ENCODE measurements at regions not wholly inside any gene's neighbourhood (a gene's known extent, or its start where the extent isn't known, plus 50 kb on each side); places are given as distances from the start of the nearest gene placed in this dataset.

DNA sequence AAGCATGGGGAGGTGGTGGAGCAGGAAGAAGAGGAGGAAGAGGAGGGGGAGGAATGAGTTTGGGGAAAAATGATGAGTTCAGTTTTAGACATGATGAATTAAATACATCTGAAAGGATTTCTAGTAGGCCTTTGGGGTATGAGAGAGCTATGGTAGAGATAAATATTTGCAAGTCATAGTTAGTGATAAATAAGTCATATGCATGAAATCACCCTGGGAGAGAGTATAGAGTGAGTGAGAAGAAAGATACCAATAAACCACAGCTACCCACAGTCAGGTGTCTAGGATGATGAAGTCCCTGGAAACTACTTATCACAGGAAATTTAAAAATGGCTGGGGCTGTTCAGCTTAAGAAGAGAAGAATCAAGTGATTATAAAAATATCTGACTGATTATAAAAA is 240.5 kb downstream of the RDH14 start:
- in situ Hi-C loops (cut with MboI; ENCODE audit: low pct_unique_long_range_greater_than_20kb in 2 of 9, low sequenced_read_pairs in 9 of 9, unreplicated experiment in 9 of 9), result no loop called here
- Histone ChIP-seq H3K27ac (no peak overlapping the region), H3K4me3 (no peak overlapping the region), H3K4me1 (replicated peaks in 1 of 2) (no peaks in the 10 kb centered on the region)
- ATAC-seq (replicated peaks in 6 of 8), result no peak

DNA sequence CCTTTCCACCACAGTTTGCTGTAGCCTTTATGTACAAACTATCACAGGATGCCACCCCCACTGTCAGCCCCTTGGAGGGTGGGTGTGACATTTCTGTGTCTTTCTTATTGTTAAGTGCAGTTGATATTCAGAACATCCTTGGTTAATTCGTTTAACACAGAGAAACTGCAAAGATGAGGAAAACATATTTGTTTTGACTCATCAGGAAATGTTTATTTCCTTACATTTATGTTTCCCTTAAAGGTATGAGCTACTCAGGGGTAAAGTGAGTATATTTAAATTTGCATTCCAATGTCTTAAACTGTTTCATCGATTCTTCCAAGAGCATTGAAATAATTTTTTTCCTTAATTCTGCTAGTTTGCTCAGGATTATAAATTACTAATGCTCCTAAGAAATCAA is 243.4 kb downstream of the RDH14 start:
- Histone ChIP-seq H3K27ac (no peak overlapping the region), H3K4me1 (replicated peaks in 1 of 2) (no peaks in the 10 kb centered on the region), H3K4me3 (no peak overlapping the region)
- 0 to 67% (median 43%) methylated on average over 1 to 2 of the region's 2 CpGs; no CpG with 5 or more reads in 2 of the 10 experiments for WGBS, 10 experiments
- in situ Hi-C loops (cut with MboI; ENCODE audit: low pct_unique_long_range_greater_than_20kb in 2 of 9, low sequenced_read_pairs in 9 of 9, unreplicated experiment in 9 of 9), result no loop called here
- no peak for ATAC-seq (replicated peaks in 6 of 8)

DNA sequence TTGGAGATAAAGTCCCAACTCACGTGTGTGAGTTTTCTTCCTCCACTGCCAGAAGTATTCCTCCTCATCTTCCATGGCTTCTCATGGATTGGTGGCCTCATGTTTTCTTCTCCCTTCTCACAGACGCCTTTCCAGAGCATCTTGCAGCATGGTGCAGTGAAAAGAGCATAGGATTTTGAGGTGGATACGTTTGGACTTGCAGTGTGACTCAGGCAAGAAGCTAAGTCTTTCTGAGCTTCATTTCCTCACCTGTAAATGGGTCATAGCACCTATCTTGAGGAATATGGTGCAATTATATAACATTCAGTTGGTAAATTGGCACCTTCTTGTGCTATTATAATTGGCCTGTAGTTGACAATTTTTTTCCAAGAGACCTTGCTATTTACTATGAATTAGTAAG is 247.6 kb downstream of the RDH14 start:
- WGBS, 10 experiments, result 25 to 75% (median 48%) methylated on average over 1 to 3 of the region's 3 CpGs; no CpG with 5 or more reads in 1 of the 10 experiments
- in situ Hi-C loops (cut with MboI; ENCODE audit: low pct_unique_long_range_greater_than_20kb in 2 of 9, low sequenced_read_pairs in 9 of 9, unreplicated experiment in 9 of 9), result no loop called here
- no peak for ATAC-seq (replicated peaks in 6 of 8)
- Histone ChIP-seq H3K4me3 (no peak overlapping the region), H3K27ac (no peak overlapping the region), H3K4me1 (replicated peaks in 1 of 2) (no peaks in the 10 kb centered on the region)

DNA sequence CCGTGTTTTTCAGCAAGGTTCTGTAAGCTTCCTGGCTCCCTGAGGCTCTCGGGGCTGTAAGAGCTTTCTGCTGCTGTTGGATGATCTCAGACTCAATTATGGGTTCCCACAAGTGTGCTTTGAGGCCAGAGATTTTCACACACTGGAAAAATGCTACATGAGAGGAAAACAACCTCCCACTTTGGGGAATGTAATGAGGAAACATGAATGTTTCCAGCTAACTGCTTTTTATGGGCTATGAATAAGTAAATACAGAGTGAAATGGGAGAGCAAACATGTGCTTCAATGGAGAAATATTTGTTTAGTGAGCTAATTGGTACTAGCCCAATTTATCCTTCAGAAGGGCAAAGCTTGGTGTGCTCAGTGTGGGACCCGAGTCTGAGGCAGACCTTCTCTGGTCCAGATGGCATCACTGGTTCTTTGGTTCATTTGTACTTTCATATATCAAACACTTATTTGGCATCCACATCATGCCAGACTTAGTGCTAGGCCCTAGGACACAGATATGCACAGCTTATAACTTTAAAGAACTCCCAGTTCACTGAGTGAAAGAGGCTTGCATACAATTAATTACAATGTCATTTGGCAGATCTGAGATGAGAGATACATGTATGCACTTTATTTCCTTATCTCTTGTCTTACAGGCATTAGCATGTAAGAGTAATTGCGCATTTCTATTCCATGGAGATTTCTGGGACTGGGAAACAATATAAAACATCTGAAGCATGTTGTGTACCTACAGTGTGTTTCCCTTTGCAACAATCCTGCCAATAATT is 248.8 kb downstream of the RDH14 start:
- no peaks in the 10 kb centered on the region for H3K4me1 ChIP-seq (replicated peaks in 1 of 2)
- no peak overlapping the region for H3K4me3 ChIP-seq
- no peak overlapping the region for H3K27ac ChIP-seq
- 14 to 71% (median 62%) methylated on average over 1 to 4 of the region's 4 CpGs for WGBS, 10 experiments
- in situ Hi-C loops (cut with MboI; ENCODE audit: low pct_unique_long_range_greater_than_20kb in 2 of 9, low sequenced_read_pairs in 9 of 9, unreplicated experiment in 9 of 9), result no loop called here
- peak in 5 of 8 experiments; percentile 40 to 93 (median 91) for ATAC-seq (replicated peaks in 6 of 8)

DNA sequence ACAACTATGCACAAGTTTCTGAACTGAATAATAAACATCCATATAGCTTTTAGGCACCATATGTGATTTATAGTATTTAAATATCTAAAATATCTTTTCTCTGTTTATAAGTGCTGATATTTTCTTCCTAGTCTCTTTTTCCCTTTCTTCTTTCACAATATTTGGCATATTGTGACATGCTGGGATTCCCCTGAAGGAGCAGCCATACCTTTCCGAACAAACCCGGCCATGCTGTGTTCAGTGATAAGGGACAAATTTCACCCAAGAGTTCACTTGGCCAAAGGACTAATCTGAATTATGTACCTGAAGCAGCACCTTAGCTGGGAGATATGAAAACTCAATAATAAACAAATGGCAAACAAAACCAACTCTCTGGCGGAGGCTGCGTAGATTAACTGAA is 250.8 kb downstream of the RDH14 start:
- no peak overlapping the region for H3K4me3 ChIP-seq
- no peak for ATAC-seq (replicated peaks in 6 of 8)
- WGBS, 10 experiments, result 83 to 100% (median 96%) methylated on average over 2 to 4 of the region's 4 CpGs; no CpG with 5 or more reads in 2 of the 10 experiments
- in situ Hi-C loops (cut with MboI; ENCODE audit: low pct_unique_long_range_greater_than_20kb in 2 of 9, low sequenced_read_pairs in 9 of 9, unreplicated experiment in 9 of 9), result no loop called here
- no peaks in the 10 kb centered on the region for H3K4me1 ChIP-seq (replicated peaks in 1 of 2)
- H3K27ac ChIP-seq, result no peak overlapping the region

DNA sequence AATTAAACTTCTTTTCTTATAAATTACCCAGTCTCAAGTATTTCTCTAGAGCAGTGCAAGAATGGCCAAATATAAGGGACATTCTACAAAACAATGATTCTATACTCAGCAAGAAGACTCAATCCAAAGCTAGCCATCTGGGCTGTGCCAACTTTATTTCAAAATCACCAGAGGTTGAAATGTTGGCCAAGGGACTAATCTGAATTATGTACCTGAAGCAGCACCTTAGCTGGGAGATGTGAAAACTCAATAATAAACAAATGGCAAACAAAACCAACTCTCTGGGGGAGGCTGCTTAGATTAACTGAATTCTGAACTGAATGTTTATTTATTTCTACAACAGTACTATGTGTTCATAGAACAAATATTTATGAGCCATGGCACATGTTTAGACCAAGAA is 251.3 kb downstream of the RDH14 start:
- Histone ChIP-seq H3K4me1 (replicated peaks in 1 of 2) (no peaks in the 10 kb centered on the region), H3K4me3 (no peak overlapping the region), H3K27ac (no peak overlapping the region)
- in situ Hi-C loops (cut with MboI; ENCODE audit: low pct_unique_long_range_greater_than_20kb in 2 of 9, low sequenced_read_pairs in 9 of 9, unreplicated experiment in 9 of 9), result no loop called here
- no peak for ATAC-seq (replicated peaks in 6 of 8)

DNA sequence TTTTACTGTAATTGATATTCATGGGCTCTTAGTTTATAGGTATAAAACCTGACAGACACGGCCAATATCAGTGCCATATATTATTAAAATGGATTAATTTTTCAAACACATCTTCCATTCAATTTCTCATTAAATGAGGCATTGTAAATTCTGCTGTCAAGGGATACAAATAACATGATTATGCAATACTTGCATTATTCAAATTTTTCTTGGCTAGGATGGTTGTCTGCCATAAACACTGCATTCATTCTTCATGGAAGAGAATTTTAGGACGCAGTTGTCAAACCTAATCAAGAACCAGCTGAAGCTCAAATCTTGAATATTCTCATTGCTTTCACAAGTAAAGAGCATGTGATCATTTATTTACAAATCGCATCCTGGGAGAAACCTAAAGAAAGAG is 255.6 kb downstream of the RDH14 start:
- Histone ChIP-seq H3K27ac (no peak overlapping the region), H3K4me3 (no peak overlapping the region), H3K4me1 (replicated peaks in 1 of 2) (peaks cover 0 to 5% of the 10 kb centered on the region in 2 donors)
- ATAC-seq (replicated peaks in 6 of 8), result peak in 2 of 8 experiments; percentile 32 to 70
- WGBS, 10 experiments, result 27 to 100% (median 80%) methylated on average over 2 to 3 of the region's 3 CpGs
- in situ Hi-C loops (cut with MboI; ENCODE audit: low pct_unique_long_range_greater_than_20kb in 2 of 9, low sequenced_read_pairs in 9 of 9, unreplicated experiment in 9 of 9), result no loop called here

DNA sequence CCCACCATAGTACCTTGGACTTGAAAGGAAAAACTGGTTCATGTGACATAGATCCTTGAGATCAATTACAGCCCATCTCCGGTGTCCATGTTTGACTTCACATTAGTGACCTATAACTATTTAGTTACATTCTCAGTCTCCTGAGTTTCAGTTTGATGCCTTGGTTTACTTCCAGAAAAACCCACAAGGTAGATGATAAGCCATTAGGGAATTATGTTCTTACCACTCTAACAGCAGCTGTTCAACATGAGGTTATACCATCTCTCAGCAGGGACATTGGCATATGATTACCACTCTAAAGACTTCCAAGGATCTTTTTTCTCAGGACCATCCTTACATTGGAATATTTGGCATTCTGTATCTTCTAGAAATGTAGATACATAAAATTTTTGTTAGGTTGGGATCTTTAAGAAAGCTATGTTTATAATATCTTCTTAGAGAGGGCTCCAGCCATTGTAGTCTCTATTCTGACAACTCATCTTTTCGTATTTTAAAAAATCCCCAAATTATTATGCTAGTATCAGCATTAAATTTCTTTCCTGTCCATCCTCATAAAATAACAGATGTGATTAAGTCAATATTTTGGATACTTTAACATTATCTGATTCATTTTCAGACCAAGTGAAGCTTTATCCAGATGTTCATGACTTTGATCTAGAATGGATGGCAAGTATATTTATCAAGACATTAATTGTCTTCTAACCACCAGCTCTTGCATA is 258.9 kb downstream of the RDH14 start:
- in situ Hi-C loops (cut with MboI; ENCODE audit: low pct_unique_long_range_greater_than_20kb in 2 of 9, low sequenced_read_pairs in 9 of 9, unreplicated experiment in 9 of 9), result no loop called here
- H3K27ac ChIP-seq, result no peak overlapping the region
- ATAC-seq (replicated peaks in 6 of 8), result no peak
- WGBS, 10 experiments, result 85 to 100% (median 100%) methylated on average over 1 to 2 of the region's 2 CpGs; no CpG with 5 or more reads in 1 of the 10 experiments
- H3K4me1 ChIP-seq (replicated peaks in 1 of 2), result peaks cover 0 to 11% of the 10 kb centered on the region in 2 donors
- no peak overlapping the region for H3K4me3 ChIP-seq

DNA sequence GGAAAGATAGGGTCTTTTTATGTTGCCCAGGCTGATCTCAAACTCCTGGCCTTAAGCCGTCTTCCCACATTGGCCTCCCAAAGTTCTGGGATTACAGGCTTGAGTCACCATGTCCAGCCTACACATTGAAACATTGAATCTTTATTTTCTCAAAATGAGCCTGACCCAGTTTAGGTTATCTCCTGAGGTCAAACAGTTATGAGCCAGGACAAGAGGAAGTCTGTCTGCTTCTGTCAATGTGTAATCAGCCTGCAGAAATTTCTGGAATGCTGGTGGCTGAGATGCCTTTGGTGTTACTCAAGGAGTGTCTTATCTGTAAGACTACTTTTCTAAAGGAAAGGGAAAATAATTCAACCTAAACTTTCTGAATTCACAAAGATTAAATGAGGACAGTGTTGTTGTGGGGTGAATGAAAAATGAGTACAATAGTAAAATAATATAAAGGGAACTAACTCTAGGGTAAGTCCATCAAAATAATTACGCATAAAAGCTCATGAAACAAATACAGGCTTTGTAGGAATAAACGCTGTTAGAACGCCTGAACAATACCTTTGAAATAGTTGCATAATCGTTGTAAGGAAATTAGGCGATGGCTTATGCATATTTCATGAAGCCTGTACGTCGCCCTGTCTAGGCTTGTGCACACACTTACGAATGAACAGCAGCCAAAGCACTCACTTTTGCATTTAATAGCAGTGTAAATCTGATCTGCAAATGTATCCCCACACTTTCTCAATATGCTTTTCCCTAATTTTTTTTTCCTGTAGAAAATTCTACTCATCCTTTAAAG is 260.8 kb downstream of the RDH14 start:
- H3K27ac ChIP-seq, result no peak overlapping the region
- in situ Hi-C loops (cut with MboI; ENCODE audit: low pct_unique_long_range_greater_than_20kb in 2 of 9, low sequenced_read_pairs in 9 of 9, unreplicated experiment in 9 of 9), result no loop called here
- peaks cover 0 to 11% of the 10 kb centered on the region in 2 donors for H3K4me1 ChIP-seq (replicated peaks in 1 of 2)
- no peak overlapping the region for H3K4me3 ChIP-seq
- peak; percentile 64 to 82 (median 74) for ATAC-seq (replicated peaks in 6 of 8)
- 6 to 56% (median 29%) methylated on average over 1 to 9 of the region's 9 CpGs for WGBS, 10 experiments

DNA sequence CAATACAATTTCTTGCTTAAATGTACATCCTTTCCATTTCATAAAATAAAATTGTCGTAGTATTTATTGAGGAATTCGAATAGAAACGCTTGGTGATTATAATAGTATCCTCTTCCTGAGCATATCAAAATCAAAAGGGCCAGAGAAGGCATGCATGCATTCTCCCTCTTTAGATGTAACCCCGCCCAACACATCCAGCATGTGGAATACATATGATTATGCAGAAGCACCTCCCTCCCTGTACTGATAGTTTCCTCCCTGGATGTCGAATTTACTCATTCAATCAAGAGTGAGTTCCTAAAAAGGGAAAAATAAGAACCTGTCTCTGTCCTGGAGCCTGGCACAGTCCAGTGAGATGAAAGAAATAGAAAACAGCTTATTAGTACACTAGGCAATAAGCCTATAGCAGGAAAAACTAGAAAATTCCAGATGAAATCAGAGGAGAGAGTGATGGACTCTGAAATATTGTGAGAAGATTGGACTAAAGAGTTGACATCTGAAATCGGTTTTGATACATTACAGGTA is 262.9 kb downstream of the RDH14 start:
- peak in 3 of 8 experiments; percentile 79 to 89 (median 83) for ATAC-seq (replicated peaks in 6 of 8)
- Histone ChIP-seq H3K4me3 (no peak overlapping the region), H3K27ac (no peak overlapping the region), H3K4me1 (replicated peaks in 1 of 2) (peaks cover 0 to 11% of the 10 kb centered on the region in 2 donors)
- whole genome bisulfite sequencing, 10 experiments, result 0 to 96% (median 69%) methylated on average over 2 to 6 of the region's 6 CpGs
- in situ Hi-C loops (cut with MboI; ENCODE audit: low pct_unique_long_range_greater_than_20kb in 2 of 9, low sequenced_read_pairs in 9 of 9, unreplicated experiment in 9 of 9), result no loop called here

DNA sequence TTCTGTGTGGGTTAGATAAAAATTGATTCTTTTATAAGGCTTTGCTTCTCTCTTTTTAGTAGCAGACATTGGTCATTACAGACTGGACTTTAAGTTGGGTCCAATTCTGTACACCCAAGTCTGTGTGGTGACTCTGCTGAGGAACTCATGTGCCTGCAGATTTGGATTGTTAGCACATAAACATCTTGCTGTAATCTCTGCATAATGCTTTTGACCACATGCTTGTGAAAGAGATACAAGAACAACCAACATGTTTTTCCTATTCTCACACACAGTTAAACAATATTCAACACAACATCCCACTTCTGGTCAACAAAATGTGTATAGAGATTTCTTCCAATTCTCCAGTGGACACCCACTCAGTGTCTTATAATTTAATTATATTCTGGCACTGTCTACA is 270.1 kb downstream of the RDH14 start:
- no peak overlapping the region for H3K27ac ChIP-seq
- in situ Hi-C loops (cut with MboI; ENCODE audit: low pct_unique_long_range_greater_than_20kb in 2 of 9, low sequenced_read_pairs in 9 of 9, unreplicated experiment in 9 of 9), result no loop called here
- peak in 1 of 8 experiments; percentile 24 for ATAC-seq (replicated peaks in 6 of 8)
- H3K4me1 ChIP-seq (replicated peaks in 1 of 2), result no peaks in the 10 kb centered on the region
- H3K4me3 ChIP-seq, result no peak overlapping the region

DNA sequence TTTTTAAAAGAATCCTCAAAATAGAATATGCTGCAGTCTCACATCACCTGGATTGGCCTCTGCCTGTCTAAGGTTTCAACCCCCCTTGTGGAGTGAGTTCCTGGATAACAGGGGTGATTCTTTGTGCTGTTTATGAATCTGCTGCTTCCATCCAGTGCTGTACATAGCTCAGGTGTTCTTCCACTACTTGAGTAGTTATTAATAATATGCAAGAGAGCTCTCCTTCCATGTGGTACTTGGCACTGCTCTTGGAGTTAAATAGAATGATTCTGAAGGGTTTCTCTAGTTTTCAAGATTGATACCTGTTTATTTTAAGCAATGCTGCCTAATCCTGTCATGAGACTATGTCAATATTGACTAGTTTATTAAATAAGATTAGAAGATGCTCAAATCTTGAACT is 273.6 kb downstream of the RDH14 start:
- no peak overlapping the region for H3K27ac ChIP-seq
- in situ Hi-C loops (cut with MboI; ENCODE audit: low pct_unique_long_range_greater_than_20kb in 2 of 9, low sequenced_read_pairs in 9 of 9, unreplicated experiment in 9 of 9), result no loop called here
- H3K4me3 ChIP-seq, result no peak overlapping the region
- no peaks in the 10 kb centered on the region for H3K4me1 ChIP-seq (replicated peaks in 1 of 2)
- no peak for ATAC-seq (replicated peaks in 6 of 8)

DNA sequence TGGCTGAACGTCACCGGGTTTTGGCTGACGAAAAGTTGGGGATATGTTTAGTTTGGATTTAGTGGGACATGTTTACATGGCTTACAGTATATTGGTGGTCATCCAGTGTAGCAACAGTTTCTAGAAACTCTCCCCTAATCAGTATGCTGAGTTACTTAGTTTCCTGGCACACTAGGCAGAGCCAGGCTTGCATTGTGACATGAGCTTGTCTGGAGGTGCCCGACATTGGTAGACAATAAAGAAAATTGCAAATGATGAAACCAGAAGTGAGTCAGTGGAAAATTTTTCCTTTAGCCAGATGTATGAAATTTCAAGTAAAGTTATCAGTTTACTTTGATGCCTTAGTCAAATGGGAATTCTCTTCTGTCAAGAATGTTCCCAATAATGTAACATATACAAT is 276.1 kb downstream of the RDH14 start:
- no peak overlapping the region for H3K27ac ChIP-seq
- no peaks in the 10 kb centered on the region for H3K4me1 ChIP-seq (replicated peaks in 1 of 2)
- in situ Hi-C loops (cut with MboI; ENCODE audit: low pct_unique_long_range_greater_than_20kb in 2 of 9, low sequenced_read_pairs in 9 of 9, unreplicated experiment in 9 of 9), result no loop called here
- ATAC-seq (replicated peaks in 6 of 8), result no peak
- 60 to 100% (median 87%) methylated on average over 1 to 4 of the region's 4 CpGs; no CpG with 5 or more reads in 2 of the 10 experiments for WGBS, 10 experiments
- no peak overlapping the region for H3K4me3 ChIP-seq
